Effector CD4-positive, alpha-beta T cell (primary cell): ENCODE measurements at regions not wholly inside any gene's neighbourhood (a gene's known extent, or its start where the extent isn't known, plus 50 kb on each side); places are given as distances from the start of the nearest gene placed in this dataset.

Experiments
- DNase-seq: peaks from one replicate; pipeline ENCODE4 v3.0.0-alpha.2; 2020

DNA sequence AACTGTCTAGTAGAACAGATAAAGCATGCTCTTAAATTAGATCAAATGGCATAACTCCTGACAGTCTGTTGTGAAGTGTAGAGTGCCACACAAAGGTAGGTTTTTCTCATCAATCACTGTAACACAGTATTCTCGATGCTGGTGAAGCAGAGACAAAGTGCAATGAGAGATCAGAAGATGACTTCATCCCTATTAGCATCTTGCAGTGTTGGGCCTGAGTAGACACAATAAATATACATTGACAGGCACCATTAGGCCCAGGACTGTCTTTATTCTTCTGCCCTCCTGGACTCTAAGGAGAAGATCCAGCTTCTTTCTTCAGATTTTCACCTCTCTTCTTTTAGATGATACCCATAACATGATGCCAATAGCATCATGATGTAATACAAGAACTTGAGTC lies 478.0 kb upstream of the TENM4 start:
- DNase-seq: no peak

GRCh38 chr11:79906164-79906563 lies 465.3 kb upstream of the TENM4 start:
- no peak for DNase-seq

DNA sequence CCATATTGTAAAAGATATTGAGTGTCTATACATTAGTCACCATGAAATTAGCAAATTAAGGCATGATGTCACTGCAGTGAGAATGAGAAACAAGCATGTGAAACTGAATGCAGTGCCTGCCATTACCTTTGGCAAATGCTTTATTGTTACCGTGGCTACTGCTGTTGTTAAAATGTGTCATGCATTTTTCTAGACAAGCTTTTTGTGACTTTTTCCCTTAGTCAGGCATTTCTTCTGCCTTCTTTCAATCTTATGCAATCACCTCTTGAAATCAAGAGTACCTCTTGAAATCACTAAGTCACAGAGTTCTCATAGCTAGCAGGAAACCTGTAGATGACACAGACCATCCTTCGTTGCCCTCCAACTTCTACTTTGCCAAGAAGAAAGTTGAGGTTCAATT lies 461.7 kb upstream of the TENM4 start:
- no peak for DNase-seq

GRCh38 chr11:79897896-79898295 lies 457.1 kb upstream of the TENM4 start:
- no peak for DNase-seq

- no peak for DNase-seq
Measured at GRCh38 chr11:79896258-79896657, 455.4 kb upstream of the TENM4 start.

DNA sequence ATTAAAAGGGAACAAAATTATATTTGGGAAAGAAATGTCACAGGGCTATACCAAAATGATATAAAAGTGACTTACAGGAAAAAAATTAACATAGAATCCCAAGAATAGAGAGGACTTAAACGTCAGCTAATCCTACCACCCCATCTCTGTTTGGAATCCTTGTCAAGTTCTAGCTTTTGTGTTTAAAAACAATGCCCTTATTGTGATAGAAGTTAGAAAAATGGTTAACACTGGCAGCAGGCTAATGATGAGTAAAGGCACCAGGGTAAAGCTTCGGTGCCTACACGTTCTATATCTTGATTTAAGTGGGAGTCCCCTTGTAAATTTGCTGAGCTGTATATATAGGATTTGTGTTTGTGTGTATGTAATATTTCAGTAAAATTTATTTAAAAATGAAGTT lies 453.3 kb upstream of the TENM4 start:
- no peak for DNase-seq

GRCh38 chr11:79890272-79890671 lies 449.4 kb upstream of the TENM4 start:
- no peak for DNase-seq

DNA sequence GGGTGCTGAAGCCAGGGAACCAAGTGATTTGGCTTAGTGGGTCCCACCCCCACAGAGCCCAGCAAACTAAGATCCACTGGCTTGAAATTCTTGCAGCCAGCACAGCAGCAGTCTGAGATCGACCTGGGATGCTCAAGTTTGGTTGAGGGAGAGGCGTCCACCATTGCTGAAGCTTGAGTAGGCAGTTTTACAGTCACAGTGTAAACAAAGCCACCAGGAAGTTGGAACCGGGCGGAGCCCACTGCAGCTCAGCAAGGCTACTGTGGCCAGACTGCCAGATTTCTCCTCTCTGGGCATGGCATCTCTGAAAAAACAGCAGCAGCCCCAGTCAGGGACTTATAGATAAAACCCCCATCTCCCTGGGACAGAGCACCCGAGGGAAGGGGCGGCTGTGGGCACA lies 424.1 kb upstream of the TENM4 start:
- no peak for DNase-seq

GRCh38 chr11:79860336-79860735 lies 419.5 kb upstream of the TENM4 start:
- DNase-seq: no peak

GRCh38 chr11:79857377-79858214 lies 416.8 kb upstream of the TENM4 start:
- no peak for DNase-seq

- DNase-seq: no peak
Measured at GRCh38 chr11:79852176-79852575, 411.3 kb upstream of the TENM4 start.

GRCh38 chr11:79845002-79845709 lies 404.3 kb upstream of the TENM4 start:
- no peak for DNase-seq

- no peak for DNase-seq
Measured at GRCh38 chr11:79834015-79834414, 393.2 kb upstream of the TENM4 start.

DNA sequence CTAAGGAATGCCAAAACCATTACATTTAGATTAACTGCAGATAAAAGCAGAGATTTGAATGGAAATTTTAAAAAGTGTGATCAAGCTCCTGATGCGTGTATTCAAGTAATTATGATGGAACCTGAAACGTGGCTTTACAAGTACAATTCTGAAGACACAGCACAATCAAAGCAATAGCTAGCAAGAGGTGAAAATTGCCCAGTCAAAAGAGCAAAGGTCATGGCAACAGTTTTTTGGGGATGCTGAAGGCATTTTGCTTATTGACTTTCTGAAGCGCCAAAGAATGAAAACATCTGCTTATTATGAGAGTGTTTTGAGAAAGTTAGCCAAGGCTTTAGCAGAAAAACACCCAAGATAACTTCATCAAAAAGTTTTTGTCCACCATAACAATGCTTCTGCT lies 389.6 kb upstream of the TENM4 start:
- no peak for DNase-seq

DNA sequence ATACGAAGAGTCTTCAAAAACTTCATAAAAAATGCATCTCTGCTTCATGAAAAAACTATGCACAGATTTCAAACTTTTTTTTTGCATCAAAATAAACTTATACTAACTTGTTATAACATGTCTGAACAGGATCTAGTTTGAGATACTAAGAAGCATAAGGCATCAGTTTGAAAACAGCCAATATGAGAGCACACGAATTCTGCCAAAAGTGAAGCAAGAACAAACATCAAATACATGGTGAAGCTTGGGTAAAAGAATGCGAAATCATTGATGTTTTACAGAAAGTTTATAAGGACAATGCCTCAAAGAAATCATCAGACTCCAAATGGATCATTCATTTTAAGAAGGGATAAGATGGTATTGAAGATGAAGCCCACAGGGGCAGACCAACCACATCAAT lies 389.1 kb upstream of the TENM4 start:
- DNase-seq: no peak

GRCh38 chr11:79822766-79823165 lies 381.9 kb upstream of the TENM4 start:
- DNase-seq: no peak

DNA sequence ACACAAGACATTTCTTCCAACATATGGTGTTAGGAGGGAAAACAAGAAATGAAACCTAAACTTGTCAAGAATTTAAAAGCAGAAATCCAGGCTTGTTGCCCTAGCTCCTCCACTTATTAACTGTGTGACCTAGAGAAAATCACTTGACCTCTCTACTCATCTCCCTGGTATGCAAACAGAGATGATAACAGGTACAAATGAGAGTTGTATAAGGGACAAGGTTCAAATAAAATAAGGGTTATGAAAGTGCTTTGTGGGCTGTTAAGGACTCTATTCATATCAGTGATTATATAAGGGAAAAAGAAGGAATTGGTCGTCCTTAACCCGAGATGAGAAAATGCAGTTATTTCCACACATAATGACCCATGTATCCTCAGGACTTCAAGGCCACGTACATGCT lies 372.7 kb upstream of the TENM4 start:
- DNase-seq: no peak

DNA sequence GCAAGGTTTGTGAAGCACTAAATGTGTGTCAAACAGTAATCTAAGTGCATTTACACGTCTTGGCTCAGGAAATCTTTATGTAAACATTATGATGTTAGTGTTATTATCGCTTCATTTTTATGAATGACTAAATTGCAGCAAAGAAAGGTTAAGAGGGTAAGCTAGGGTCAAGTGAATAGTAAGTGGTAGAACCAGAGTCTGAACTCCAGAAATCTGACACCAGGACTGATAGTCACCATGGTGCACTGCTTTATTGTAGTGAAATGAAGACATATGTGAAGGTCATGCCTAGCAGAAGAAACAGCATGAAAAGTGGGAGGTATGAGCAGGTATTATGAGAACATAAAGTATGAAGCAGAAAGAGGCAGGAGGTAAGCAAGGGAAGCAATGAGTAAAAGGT lies 368.7 kb upstream of the TENM4 start:
- DNase-seq: no peak

DNA sequence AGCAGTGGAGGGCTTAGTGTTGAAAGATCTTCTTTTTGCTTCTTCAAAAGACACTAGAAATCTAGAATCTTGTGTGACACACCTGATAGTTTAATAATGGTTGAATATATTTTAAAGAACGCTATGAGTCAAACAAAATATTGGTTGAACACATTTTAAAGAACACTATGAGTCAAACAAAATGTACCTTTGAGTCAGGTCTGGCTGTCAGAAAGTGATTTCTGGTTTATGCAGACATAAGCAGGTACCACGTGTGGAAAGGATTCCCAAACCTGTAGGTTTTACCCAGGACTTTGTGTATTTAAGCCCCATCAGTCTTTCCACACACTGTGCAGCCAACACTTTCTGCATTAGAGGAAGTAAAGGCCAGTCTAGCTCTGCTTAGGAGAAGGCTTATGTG lies 366.7 kb upstream of the TENM4 start:
- DNase-seq: no peak

- DNase-seq: no peak
Measured at GRCh38 chr11:79796704-79797103, 355.9 kb upstream of the TENM4 start.

DNA sequence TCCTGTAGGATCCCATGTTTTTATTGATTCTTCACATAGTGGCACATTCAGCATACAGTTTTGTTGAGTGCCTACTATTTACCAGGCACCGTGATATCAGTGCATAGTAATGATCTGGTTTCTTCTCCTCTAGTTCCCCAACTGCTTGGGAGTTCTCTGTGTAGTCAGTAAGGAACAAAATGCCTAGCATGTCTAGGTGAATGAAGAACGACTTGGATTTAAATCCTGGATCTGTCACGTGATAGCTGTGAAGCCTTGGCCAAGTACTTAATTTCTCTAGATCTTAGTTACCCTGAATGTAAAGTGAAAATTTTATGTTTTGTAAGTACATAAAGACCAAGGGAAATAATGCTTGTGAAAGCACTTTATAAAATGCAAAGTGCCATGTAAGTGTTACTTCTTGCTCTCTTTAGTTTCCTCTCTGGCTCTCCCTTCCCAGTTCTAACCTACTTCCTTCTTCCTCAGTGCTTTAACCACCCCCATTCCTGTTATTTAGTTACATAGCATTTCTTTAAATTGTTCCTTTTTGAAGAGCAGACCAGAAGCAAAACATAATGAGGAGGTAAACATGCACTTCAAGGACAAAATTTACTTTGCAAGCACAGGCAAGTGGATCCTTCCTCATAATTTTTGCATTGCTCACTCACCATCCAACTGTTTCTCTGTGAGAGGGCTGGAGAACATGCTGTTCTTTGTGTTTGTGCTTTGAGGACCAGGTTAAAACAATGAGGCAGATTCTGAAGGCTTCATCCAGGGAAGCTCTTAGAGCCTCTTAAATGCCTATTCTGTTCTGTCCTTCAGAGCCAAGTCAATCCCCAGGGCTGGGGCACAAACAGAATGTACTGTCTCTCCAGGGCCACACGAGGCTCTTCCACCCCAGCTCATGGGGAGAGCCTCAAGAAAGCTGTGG lies 353.9 kb upstream of the TENM4 start:
- DNase-seq: no peak

- no peak for DNase-seq
Measured at GRCh38 chr11:79794057-79794456, 353.2 kb upstream of the TENM4 start.

GRCh38 chr11:79786961-79787360 lies 346.1 kb upstream of the TENM4 start:
- no peak for DNase-seq
